ENCODE measurements at regions not wholly inside any gene's neighbourhood (a gene's known extent, or its start where the extent isn't known, plus 50 kb on each side); places are given as distances from the start of the nearest gene placed in this dataset.

GRCh38 chr21:20186186-20186585 lies 812.0 kb upstream of the NCAM2 start:
- TF ChIP-seq CTCF (IDR thresholded peaks at IDR 0.05) = no peak
- no peak for TF ChIP-seq REST (IDR thresholded peaks at IDR 0.05; ENCODE audit: insufficient read depth in 1 of 2, low read depth in 2 of 2, low read length in 1 of 2)
